PC-3 (cell line): ENCODE measurements at regions not wholly inside any gene's neighbourhood (a gene's known extent, or its start where the extent isn't known, plus 50 kb on each side); places are given as distances from the start of the nearest gene placed in this dataset.
"Not testable (repeated sequence)": the region's sequence is repeated elsewhere in the genome, so short reads cannot be mapped to it uniquely, and the experiment has no call there.

Experiments
- ATAC-seq: fragments of 200-7000 bp; cut with Tn5 transposase; 2 replicates; pipeline ENCODE4 v1.9.1; 2020; ENCODE audit warnings: mild to moderate bottlenecking, moderate library complexity
- BruUV-seq: library from RNA; stranded (reverse); fragments of 400-500 nt; replicated peaks from 2 replicates; lab custom pipeline; 2021; lab: Mats Ljungman, UMichigan
- CTCF ChIA-PET: fragments of 300-600 bp; sonication (Branson Sonifier 250); formaldehyde crosslinking; loops from one replicate; lab custom pipeline; 2022; ENCODE audit warnings: antibody characterized with exemption; lab: Charles Lee
- POLR2A ChIA-PET: fragments of 300-600 bp; sonication (Branson Sonifier 250); formaldehyde crosslinking; loops from one replicate; lab custom pipeline; 2022; ENCODE audit warnings: antibody characterized with exemption; ENCODE audit not compliant: unreplicated experiment; lab: Charles Lee
- DNase-seq: peaks from one replicate; pipeline ENCODE4 v3.0.0-alpha.2; 2015
- H2AFZ ChIP-seq: fragments of 300-600 bp; sonication (generic); 2 replicates; pipeline ENCODE4 v1.6.0; 2016; ENCODE audit warnings: antibody characterized with exemption, low read length
- H3F3A ChIP-seq: fragments of 300-600 bp; sonication (generic); one replicate; pipeline ENCODE4 v1.6.0; 2017; ENCODE audit warnings: antibody characterized with exemption, low read length, control low read depth, mild to moderate bottlenecking; ENCODE audit not compliant: unreplicated experiment
- H3K27ac ChIP-seq: fragments of 300-600 bp; sonication (generic); 2 replicates; pipeline ENCODE4 v1.5.1; 2016; ENCODE audit warnings: mild to moderate bottlenecking, low read length
- H3K27me3 ChIP-seq: fragments of 300-600 bp; sonication (generic); 2 replicates; pipeline ENCODE4 v1.6.1; 2016; ENCODE audit warnings: low read length, mixed read lengths
- H3K36me3 ChIP-seq: fragments of 300-600 bp; sonication (generic); 2 replicates; pipeline ENCODE4 v1.6.1; 2016; ENCODE audit warnings: low read depth, mixed run types, low read length, mixed read lengths
- H3K4me1 ChIP-seq: fragments of 300-600 bp; sonication (generic); 2 replicates; pipeline ENCODE4 v1.5.1; 2016; ENCODE audit warnings: low read length; ENCODE audit not compliant: insufficient read depth
- H3K4me2 ChIP-seq: fragments of 300-600 bp; sonication (generic); 2 replicates; pipeline ENCODE4 v1.6.0; 2016; ENCODE audit warnings: low read length
- H3K4me3 ChIP-seq: fragments of 300-600 bp; sonication (generic); 2 replicates; pipeline ENCODE4 v1.5.1; 2016; ENCODE audit warnings: mild to moderate bottlenecking, low read length, mixed read lengths
- H3K79me2 ChIP-seq: fragments of 300-600 bp; sonication (generic); 2 replicates; pipeline ENCODE4 v1.6.1; 2017; ENCODE audit warnings: low read length, mixed read lengths
- H3K9ac ChIP-seq: fragments of 300-600 bp; sonication (generic); 2 replicates; pipeline ENCODE4 v1.6.0; 2016; ENCODE audit warnings: mild to moderate bottlenecking, low read length
- H3K9me2 ChIP-seq: fragments of 300-600 bp; sonication (generic); replicated peaks from 2 replicates; pipeline ENCODE4 v1.6.1; 2016; ENCODE audit warnings: mixed run types, low read length, mixed read lengths
- H3K9me3 ChIP-seq: fragments of 300-600 bp; sonication (generic); 2 replicates; pipeline ENCODE4 v1.6.1; 2016; ENCODE audit warnings: low read length, mixed read lengths
- H4K20me1 ChIP-seq: fragments of 300-600 bp; sonication (generic); 2 replicates; pipeline ENCODE4 v1.6.1; 2016; ENCODE audit warnings: low read length, mixed read lengths
- EZH2 ChIP-seq: fragments of 300-600 bp; sonication (generic); IDR thresholded peaks from one replicate; pipeline ENCODE4 v1.6.1; 2017; ENCODE audit warnings: antibody characterized with exemption, mild to moderate bottlenecking, low read length; ENCODE audit not compliant: unreplicated experiment
- EZH2phosphoT487 ChIP-seq: fragments of 300-600 bp; sonication (generic); IDR thresholded peaks from 2 replicates; pipeline ENCODE4 v1.6.1; 2018; ENCODE audit warnings: mild to moderate bottlenecking, antibody characterized with exemption, low read length, borderline replicate concordance
- intact Hi-C: fragments of 100-400 bp; cut with micrococcal nuclease; formaldehyde crosslinking; loops from 2 replicates; pipeline ENCODE4 v1.9.0; 2023
- TF ChIP-seq, protein P1 (sequence below): fragments of 300-600 bp; sonication (generic); conservative IDR thresholded peaks from 2 replicates; pipeline ENCODE4 v1.5.1; 2017; ENCODE audit warnings: antibody characterized with exemption, low read depth, mild to moderate bottlenecking, low read length

DNA sequence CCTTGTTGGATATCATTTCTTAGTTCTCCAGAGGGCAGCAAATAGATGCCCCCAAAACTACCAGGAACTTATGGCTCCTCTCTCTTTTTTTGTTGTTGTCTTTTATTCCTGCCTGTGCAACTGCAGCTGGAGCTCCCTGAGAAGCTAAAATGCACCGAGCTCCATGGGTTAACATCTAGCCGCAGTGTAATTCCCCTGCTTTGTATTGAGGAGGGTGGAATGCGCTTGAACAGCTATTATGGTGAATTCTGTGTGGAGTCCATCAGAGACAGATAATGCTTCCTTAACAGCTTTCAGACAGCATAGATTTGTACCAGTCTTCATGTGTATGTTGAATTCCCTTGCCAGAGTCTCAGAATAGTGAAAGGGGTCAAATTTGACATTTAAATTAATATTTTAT lies 475.2 kb upstream of the FRG2C start:
- Histone ChIP-seq H3K4me2 (no peak overlapping the region), H3K9ac (no peak overlapping the region), H3K9me2 (no peaks in the 10 kb centered on the region), H3F3A (no peaks in the 10 kb centered on the region), H3K36me3 (no peaks in the 10 kb centered on the region), H3K4me1 (no peaks in the 10 kb centered on the region), H3K79me2 (no peaks in the 10 kb centered on the region), H4K20me1 (no peaks in the 10 kb centered on the region), H3K27me3 (no peaks in the 10 kb centered on the region), H3K27ac (no peak overlapping the region), H2AFZ (no peak overlapping the region), H3K9me3 (no peaks in the 10 kb centered on the region), H3K4me3 (no peak overlapping the region)
- TF ChIP-seq EZH2 (no peak), EZH2phosphoT487 (no peak)
- TF ChIP-seq, protein P1, sequence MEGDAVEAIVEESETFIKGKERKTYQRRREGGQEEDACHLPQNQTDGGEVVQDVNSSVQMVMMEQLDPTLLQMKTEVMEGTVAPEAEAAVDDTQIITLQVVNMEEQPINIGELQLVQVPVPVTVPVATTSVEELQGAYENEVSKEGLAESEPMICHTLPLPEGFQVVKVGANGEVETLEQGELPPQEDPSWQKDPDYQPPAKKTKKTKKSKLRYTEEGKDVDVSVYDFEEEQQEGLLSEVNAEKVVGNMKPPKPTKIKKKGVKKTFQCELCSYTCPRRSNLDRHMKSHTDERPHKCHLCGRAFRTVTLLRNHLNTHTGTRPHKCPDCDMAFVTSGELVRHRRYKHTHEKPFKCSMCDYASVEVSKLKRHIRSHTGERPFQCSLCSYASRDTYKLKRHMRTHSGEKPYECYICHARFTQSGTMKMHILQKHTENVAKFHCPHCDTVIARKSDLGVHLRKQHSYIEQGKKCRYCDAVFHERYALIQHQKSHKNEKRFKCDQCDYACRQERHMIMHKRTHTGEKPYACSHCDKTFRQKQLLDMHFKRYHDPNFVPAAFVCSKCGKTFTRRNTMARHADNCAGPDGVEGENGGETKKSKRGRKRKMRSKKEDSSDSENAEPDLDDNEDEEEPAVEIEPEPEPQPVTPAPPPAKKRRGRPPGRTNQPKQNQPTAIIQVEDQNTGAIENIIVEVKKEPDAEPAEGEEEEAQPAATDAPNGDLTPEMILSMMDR = no peak
- no peak for DNase-seq
- BruUV-seq = no TSS peak
- ChIA-PET POLR2A (no interaction called here), CTCF (no interaction called here)
- intact Hi-C loops = no loop called here
- ATAC-seq = no peak

DNA sequence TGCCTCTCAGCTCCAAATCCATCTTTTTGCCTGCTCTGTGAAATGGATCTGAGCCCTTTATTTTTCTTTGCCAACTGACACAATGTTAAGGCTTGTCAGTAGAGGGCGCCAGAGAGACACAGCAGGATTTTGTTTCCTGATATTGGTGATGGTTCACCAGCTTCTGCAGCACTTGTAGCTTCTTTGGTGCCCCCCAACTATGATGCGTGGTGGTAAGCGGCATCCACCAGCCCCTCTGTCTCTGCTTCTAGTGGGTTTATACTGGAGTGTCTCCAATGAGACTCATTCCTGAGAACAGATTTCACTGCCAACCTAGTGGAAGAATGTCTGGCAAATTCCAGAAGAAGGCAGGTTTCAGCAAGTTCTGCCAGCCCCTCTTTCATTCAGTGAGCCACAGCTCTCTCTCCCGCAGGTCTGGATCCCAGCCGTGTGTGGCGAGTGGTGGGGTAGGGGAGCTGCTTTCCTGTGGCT lies 471.9 kb upstream of the FRG2C start:
- H3K27ac ChIP-seq = no peak overlapping the region
- no peak overlapping the region for H3K4me2 ChIP-seq
- H3K27me3 ChIP-seq = no peaks in the 10 kb centered on the region
- no peaks in the 10 kb centered on the region for H3F3A ChIP-seq
- no peak overlapping the region for H3K4me3 ChIP-seq
- ChIA-PET CTCF (no interaction called here), POLR2A (no interaction called here)
- ATAC-seq = no peak; the same call in 1 of the 2 replicates
- H3K79me2 ChIP-seq = no peaks in the 10 kb centered on the region
- no peak overlapping the region for H3K9ac ChIP-seq
- intact Hi-C loops = loop anchor here (2.0 to 10.0 kb wide), 2 partner anchors 233 to 361 kb away; no protein-coding TSS in a partner anchor
- 0 out of 2 replicates have a peak, but pooled peaks cover 4% of the 10 kb centered on the region for H3K9me3 ChIP-seq
- H3K36me3 ChIP-seq = no peaks in the 10 kb centered on the region
- H3K9me2 ChIP-seq = no peaks in the 10 kb centered on the region
- TF ChIP-seq, protein P1 = peak; percentile 83
- no peak for TF ChIP-seq EZH2phosphoT487
- no peak overlapping the region for H2AFZ ChIP-seq
- no peaks in the 10 kb centered on the region for H3K4me1 ChIP-seq
- no TSS peak for BruUV-seq
- no peaks in the 10 kb centered on the region for H4K20me1 ChIP-seq
- DNase-seq = peak; percentile 59

DNA sequence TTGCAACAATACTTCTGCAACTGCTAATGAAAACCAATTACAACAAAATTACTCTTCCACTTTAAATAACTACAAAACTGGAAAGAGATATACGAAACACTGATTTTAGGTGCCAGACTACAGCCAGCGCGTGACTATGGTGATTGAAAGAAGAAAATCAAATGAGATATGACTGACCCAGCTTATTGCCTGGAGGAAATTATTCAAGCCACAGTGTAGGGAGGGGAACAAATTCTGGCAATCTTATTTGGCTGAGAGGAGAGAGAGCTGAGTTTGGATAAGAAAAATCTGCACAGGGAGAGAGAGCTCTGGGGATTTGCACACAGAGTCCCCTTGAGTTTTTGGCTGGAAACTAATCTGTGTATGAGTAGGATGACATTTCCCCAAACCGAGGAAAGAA lies 470.3 kb upstream of the FRG2C start:
- Histone ChIP-seq H2AFZ (no peak overlapping the region), H3K79me2 (no peaks in the 10 kb centered on the region), H3K36me3 (no peaks in the 10 kb centered on the region), H3K4me2 (no peak overlapping the region), H3K9ac (no peak overlapping the region), H3K27ac (no peak overlapping the region), H3K9me3 (0 out of 2 replicates have a peak, but pooled peaks cover 4% of the 10 kb centered on the region), H3K27me3 (no peaks in the 10 kb centered on the region), H3F3A (no peaks in the 10 kb centered on the region), H3K4me1 (no peaks in the 10 kb centered on the region), H3K4me3 (no peak overlapping the region), H4K20me1 (no peaks in the 10 kb centered on the region), H3K9me2 (no peaks in the 10 kb centered on the region)
- ATAC-seq (no peak), DNase-seq (no peak)
- TF ChIP-seq, protein P1 = no peak
- no peak for TF ChIP-seq EZH2phosphoT487
- no peak for TF ChIP-seq EZH2
- no TSS peak for BruUV-seq
- ChIA-PET CTCF (no interaction called here), POLR2A (no interaction called here)
- intact Hi-C loops = loop anchor here (2.0 to 10.0 kb wide), 2 partner anchors 231 to 359 kb away; no protein-coding TSS in a partner anchor

DNA sequence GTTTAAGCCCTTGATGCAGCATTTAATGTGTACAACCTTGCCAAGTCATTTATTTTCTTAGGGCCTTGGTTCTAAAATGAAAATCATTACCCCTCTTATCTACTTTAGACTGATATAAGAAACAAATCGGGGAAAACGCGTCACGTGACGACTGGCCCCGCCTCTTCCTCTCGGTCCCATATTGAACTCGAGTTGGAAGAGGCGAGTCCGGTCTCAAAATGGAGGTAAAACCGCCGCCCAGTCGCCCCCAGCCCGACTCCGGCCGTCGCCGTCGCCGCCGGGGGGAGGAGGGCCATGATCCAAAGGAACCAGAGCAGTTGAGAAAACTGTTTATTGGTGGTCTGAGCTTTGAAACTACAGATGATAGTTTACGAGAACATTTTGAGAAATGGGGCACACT lies 449.8 kb upstream of the FRG2C start:
- H4K20me1 ChIP-seq, H3K4me3 ChIP-seq, H3K4me1 ChIP-seq, H3K27me3 ChIP-seq, DNase-seq, H2AFZ ChIP-seq, POLR2A ChIA-PET, H3K27ac ChIP-seq, H3K79me2 ChIP-seq, H3K9me3 ChIP-seq, H3K9me2 ChIP-seq, intact Hi-C loops, H3F3A ChIP-seq, ATAC-seq, H3K4me2 ChIP-seq, H3K9ac ChIP-seq, CTCF ChIA-PET, BruUV-seq, H3K36me3 ChIP-seq: not testable (repeated sequence)
